MM.1S (cell line): ENCODE measurements at regions not wholly inside any gene's neighbourhood (a gene's known extent, or its start where the extent isn't known, plus 50 kb on each side); places are given as distances from the start of the nearest gene placed in this dataset.
"Not testable (repeated sequence)": the region's sequence is repeated elsewhere in the genome, so short reads cannot be mapped to it uniquely, and the experiment has no call there.

ENCODE experiments used
- EZH2 ChIP-seq: fragments of 300-600 bp; sonication (generic); optimal IDR thresholded peaks from 2 replicates; pipeline ENCODE3; 2017; ENCODE audit warnings: low read depth, mild to moderate bottlenecking, antibody characterized with exemption, low read length, mixed read lengths
- EZH2phosphoT487 ChIP-seq: fragments of 300-600 bp; sonication (generic); IDR thresholded peaks from 2 replicates; pipeline ENCODE4 v1.6.1; 2018; ENCODE audit warnings: antibody characterized with exemption, low read length
- TF ChIP-seq, protein P1 (sequence below): fragments of 300-600 bp; sonication (generic); IDR thresholded peaks from 2 replicates; pipeline ENCODE4 v1.5.1; 2016; ENCODE audit warnings: antibody characterized with exemption, low read length, mixed read lengths

DNA sequence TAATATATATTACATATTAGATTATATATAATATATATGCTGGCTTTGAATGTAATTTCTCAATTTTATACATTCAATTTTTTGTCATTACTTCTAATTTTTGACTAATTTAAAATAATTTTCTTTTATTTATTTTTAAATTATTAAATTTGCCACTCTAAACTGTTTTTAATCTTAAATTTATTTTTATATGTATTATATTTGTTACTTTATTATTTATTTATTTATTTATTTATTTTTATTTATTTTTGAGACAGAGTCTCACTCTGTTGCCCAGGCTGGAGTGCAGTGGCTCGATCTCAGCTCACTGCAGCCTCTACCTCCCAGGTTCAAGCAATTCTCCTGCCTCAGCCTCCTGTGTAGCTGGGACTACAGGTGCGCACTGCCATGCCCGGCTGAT is 473.0 kb downstream of the PLOD2 start:
- TF ChIP-seq, protein P1, sequence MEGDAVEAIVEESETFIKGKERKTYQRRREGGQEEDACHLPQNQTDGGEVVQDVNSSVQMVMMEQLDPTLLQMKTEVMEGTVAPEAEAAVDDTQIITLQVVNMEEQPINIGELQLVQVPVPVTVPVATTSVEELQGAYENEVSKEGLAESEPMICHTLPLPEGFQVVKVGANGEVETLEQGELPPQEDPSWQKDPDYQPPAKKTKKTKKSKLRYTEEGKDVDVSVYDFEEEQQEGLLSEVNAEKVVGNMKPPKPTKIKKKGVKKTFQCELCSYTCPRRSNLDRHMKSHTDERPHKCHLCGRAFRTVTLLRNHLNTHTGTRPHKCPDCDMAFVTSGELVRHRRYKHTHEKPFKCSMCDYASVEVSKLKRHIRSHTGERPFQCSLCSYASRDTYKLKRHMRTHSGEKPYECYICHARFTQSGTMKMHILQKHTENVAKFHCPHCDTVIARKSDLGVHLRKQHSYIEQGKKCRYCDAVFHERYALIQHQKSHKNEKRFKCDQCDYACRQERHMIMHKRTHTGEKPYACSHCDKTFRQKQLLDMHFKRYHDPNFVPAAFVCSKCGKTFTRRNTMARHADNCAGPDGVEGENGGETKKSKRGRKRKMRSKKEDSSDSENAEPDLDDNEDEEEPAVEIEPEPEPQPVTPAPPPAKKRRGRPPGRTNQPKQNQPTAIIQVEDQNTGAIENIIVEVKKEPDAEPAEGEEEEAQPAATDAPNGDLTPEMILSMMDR: not testable (repeated sequence)
- not testable (repeated sequence) for TF ChIP-seq EZH2phosphoT487, EZH2
